ENCODE measurements at regions not wholly inside any gene's neighbourhood (a gene's known extent, or its start where the extent isn't known, plus 50 kb on each side); places are given as distances from the start of the nearest gene placed in this dataset.

DNA sequence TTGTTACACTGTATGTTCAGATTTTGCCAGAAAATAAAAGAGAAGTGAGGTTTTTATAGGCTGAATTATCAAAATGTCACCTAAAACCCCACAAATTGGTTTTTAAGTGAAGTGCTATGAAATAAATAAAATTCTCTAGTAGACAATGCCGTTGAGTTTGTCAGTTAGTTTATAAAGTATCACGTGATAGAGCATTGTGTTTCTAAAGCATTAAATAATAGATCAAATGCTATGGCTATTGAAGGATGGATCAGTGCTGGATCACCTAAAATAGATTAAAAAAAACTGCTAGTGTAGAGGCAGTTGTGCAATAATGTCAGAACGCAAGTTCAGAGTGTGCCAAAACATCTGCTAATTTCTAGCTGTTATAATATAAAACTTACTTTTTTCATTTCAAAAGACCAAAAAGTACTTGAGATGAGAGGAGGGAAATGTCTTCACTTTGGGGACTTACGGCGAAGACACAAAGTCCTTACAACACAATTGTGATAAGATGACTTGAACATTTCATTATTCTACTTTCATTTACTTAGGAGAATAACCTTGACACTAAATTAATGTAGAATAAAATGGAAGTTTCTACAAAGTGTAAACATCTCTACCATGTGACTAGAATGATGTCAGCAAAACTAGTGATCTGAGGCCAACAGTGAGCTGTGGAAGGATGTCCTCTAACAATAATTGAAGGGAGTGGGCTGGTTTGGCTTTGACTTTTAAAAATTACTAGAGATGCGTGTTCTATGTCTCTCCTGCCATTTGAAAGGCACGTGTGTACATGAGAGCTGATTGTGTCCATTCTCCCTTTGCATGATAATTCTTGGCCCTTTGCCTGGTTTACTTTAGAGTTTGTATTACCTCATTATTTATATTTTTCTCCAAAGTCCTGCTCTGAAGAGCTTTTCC lies 154.4 kb upstream of the PDE3A start:
- TF ChIP-seq CTCF (IDR thresholded peaks at IDR 0.05; ENCODE audit: low read length), result no peak
- TF ChIP-seq EZH2 (optimal IDR thresholded peaks at IDR 0.05; ENCODE audit: low read depth, low read length), result no peak
